ENCODE measurements at regions not wholly inside any gene's neighbourhood (a gene's known extent, or its start where the extent isn't known, plus 50 kb on each side); places are given as distances from the start of the nearest gene placed in this dataset.
"Not testable (repeated sequence)": the region's sequence is repeated elsewhere in the genome, so short reads cannot be mapped to it uniquely, and the experiment has no call there.

DNA sequence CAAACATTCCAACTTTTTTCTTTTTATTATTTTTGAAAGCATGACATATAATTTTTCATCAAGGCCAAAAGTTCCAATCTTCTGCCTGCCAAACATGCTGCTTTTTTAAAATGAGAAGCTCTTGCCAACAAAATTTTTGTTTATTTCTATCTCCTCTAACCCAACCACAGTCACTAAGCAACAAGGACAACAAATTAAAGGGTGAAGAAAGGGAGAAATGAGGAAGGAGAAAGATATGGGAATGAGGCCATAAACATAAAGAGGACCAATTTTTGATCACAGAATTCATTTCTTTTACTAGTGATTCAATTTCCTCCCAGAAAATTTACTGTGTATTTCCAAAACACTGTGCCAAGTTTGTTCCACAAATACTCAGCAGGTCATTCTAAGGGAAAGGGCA lies 537.0 kb upstream of the DIAPH2 start:
- intact Hi-C loops (cut with DNase I), result no loop called here
- no peak for DNase-seq (ENCODE audit: low spot score)

DNA sequence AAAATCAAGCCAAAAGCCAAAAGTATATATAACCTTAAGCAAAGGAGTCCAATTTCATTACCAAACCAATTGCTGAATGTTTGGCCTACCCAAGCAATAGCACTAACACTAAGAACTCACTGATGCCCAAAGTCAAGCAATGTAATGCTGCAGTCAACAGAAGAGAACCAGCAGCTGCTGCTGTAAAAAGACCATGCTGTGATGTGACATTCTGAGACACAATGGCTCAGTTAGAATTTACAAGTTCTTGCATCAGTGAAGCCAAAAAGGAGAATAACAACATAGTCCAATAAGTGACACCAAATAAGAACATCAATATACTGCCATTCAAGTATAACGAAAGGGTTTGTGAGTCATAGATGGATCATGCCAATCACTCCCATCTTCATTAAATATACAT lies 514.0 kb upstream of the DIAPH2 start:
- no peak for DNase-seq (ENCODE audit: low spot score)
- intact Hi-C loops (cut with DNase I), result no loop called here

DNA sequence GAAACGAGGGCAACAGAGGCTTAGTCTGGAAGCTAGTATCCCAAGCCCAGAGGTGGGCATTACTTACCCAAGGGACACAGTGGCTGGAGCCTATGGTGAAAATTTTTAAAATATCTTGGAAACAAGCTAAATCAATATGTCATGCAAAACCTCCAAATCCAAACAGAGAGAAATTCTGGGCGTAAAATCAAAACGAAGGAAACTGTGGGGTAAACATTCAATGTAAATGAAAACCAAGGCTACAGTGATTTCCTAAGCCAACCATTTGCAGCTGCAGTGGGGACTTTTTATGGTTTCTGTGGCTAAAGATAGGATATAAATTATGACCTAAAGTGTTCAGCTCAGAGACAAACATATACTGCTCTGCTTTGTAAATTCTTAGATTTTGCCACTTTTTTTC lies 507.7 kb upstream of the DIAPH2 start:
- DNase-seq (ENCODE audit: low spot score), result no peak
- intact Hi-C loops (cut with DNase I), result no loop called here

DNA sequence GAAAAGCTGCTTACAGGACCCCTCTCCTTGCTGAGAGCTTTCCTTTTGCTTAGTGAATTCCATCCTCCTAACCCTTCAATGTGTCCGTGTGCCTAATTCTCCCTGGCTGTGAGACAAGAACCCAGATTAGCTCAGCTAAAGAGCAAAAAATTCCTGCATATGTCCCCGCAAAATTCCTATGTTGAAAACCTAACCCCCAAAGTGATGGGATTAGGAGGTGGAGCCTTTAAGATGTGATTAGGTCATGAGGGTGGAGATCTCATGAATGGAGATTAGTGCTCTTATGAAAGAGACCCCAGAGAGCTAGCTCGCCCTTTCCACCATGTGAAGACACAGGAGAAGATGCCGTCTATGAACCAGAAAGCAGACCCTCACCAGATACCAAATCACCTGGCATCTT lies 503.0 kb upstream of the DIAPH2 start:
- no peak for DNase-seq (ENCODE audit: low spot score)
- intact Hi-C loops (cut with DNase I), result no loop called here

DNA sequence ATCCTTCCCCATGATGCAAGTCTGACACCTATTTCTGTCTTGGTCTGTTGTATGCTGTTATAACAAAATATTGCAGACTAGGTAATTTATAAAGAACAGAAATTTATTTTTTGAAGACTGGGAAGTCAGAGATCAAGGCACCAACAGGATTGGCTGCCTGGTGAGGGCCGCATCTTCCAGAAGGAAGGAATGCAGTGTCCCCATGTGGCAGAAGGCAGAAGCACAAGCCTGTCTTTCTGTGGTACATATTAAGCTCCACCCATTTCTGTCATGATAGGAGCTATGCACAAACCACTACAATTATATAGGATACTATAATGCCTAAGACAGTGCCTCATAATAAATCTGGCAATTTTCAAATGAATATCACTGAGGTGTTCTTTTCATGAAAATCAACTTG lies 502.3 kb upstream of the DIAPH2 start:
- no peak for DNase-seq (ENCODE audit: low spot score)
- intact Hi-C loops (cut with DNase I), result no loop called here

DNA sequence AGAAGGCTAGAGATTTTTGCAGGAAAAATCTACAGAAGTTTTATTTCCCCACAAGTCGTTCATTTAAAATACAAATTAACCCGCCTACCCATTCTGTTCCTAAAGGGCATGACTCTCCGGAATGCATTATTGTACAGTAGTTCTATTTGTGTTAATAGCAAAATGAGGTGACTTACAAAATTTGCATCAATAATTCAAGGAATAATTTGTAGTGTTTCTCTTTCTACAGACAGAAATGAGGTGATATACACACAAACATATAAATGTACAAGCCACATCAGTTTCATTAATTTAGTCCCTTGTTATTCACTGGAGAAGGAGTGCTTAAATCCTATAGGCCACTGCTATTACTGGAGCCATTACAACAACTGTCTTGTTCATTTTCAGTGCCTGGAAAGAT lies 501.3 kb upstream of the DIAPH2 start:
- intact Hi-C loops (cut with DNase I), result no loop called here
- DNase-seq (ENCODE audit: low spot score), result no peak

DNA sequence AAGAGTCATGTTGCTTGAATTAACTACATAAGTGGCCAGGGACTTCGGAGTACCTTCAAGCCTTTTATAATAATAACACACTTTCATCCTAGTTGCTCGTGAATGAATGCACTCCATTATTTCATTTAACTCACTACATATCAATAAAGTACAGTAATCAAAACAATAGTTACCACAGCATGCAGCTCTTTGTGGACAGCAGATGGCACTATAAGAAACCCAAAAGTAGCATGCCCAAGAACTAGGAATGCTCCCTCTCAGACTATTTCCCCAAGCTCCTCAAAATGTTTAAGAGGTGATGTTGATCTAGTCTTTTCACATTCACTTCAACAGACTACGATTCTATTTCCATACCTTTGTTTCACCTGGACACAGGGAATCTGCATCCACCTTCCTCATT lies 500.8 kb upstream of the DIAPH2 start:
- intact Hi-C loops (cut with DNase I), result no loop called here
- DNase-seq (ENCODE audit: low spot score), result no peak

DNA sequence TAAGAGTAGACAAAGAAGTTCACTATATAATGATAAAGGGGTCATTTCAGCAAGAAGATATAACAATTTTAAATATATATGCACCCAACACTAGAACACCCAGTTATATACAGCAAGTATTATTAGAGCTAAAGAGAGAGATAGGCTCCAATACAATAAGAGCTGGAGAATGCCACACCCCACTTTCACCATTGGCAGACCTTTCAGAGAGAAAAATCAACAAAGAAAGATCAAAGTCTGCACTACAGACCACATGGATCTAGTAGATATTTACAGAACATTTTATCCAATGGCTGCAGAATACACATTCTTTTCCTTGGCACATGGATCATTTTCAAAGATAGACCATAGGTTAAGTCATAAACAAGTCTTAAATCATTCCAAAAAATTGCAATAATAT lies 479.7 kb upstream of the DIAPH2 start:
- intact Hi-C loops (cut with DNase I), result no loop called here
- DNase-seq (ENCODE audit: low spot score), result no peak

DNA sequence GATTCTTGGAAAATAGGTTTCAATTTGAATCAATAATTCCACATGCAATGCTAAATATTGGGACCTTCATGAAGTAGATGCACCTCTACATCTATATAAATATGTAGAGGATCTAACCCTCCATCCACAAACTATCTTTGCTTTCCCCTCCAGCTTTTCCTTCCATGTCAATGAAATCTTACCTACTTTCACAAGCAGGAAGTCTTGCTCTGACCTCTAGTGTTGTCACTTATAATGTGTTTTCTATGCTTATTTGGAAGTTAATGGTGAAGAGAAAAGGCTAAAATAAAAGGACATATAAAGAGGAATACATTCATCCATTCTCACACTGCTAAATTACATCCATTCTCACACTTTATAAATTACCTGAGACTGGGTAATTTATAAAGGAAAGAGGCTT lies 472.7 kb upstream of the DIAPH2 start:
- DNase-seq (ENCODE audit: low spot score), result no peak
- intact Hi-C loops (cut with DNase I), result no loop called here

DNA sequence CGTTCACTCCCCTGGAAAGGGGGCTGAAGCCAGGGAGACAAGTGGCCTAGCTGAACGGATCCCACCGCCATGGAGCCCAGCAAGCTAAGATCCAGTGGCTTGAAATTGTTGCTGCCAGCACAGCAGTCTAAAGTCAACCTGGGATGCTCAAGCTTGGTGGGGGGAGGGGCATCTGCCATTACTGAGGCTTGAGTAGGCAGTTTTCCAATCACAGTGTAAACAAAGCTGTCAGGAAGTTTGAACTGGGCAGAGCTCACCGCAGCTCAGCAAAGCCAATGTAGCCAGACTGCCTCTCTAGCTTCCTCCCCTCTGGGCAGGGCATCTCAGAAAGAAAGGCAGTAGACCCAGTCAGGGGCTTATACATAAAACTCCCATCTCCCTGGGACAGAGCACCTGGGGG lies 470.0 kb upstream of the DIAPH2 start:
- DNase-seq (ENCODE audit: low spot score); intact Hi-C loops (cut with DNase I): not testable (repeated sequence)

DNA sequence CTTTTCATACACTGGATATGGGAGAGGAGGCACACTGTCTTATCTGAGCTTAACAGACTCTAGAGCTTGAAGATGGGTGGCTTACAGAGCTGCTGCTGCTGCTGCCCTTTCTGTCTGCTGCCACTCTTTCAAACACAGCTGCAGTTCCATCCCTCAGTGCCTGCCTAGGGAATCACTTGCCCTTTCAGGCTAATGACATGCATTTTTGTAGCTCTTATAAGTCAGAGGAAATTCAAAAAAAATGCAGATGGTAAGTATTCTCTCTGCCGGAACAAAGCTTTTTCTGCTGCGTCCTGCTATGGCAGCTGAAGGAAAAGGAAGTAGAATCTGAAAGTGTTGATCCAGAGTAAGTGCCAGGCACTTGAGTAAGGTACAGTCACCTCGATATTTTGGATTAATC lies 460.4 kb upstream of the DIAPH2 start:
- intact Hi-C loops (cut with DNase I), result no loop called here
- DNase-seq (ENCODE audit: low spot score), result no peak

DNA sequence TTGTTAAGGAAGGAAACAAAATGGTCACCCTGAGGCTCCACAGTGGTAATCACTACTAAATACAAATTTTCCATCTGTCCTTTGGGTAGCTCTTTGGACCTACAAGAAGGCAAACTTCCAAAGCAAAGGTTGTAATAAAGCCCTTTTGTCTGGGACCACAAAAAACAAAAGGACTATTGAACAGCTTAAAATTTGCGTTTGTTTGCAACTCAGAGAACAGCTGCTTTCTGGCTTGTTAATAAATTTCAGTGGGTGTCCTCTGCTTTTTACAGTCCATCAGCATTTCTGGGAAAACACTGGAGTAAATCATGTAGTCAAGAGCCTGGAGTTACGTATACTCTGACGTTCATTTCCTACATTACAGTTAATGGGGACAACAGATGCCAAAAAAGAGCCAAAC lies 439.7 kb upstream of the DIAPH2 start:
- intact Hi-C loops (cut with DNase I), result no loop called here
- no peak for DNase-seq (ENCODE audit: low spot score)

DNA sequence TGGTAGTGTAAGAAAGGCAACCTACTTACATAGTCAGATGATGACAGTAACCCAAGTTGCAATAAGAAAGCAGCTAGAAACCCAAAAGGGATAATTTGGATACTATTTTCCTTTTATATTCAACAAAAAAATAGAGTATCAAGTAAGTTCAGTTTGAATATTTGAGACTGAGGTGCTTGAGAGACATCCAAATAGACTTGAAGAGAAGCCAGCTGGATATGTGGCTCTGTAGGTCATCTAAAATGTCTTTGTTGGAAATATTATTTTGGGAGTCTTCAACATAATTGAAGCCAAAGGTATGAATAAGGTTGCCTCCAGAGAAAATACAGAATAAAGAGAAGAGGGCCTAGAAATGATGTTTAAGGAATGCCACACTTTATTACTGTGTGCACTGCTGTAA lies 438.2 kb upstream of the DIAPH2 start:
- no peak for DNase-seq (ENCODE audit: low spot score)
- intact Hi-C loops (cut with DNase I), result no loop called here

Data from cardiac septum (tissue), 1 donor.